ENCODE measurements at regions not wholly inside any gene's neighbourhood (a gene's known extent, or its start where the extent isn't known, plus 50 kb on each side); places are given as distances from the start of the nearest gene placed in this dataset.

GRCh38 chr20:52744441-52744840 is 227.7 kb upstream of the TSHZ2 start:
- no peak overlapping the region for H3K27ac ChIP-seq
- no peaks in the 10 kb centered on the region for H3K36me3 ChIP-seq
- intact Hi-C loops (cut with DNase I; ENCODE audit: low total_unique reads), result no loop called here
- no peaks in the 10 kb centered on the region for H3K27me3 ChIP-seq (replicated peaks in 1 of 7)
- no peak overlapping the region for H3K4me3 ChIP-seq
- 69 to 85% (median 74%) methylated on average over 3 of the region's 3 CpGs for WGBS, 5 donors
- H3K4me1 ChIP-seq, result no peaks in the 10 kb centered on the region
- no peak for TF ChIP-seq CTCF (IDR thresholded peaks at IDR 0.05 in 8 of 11, conservative IDR thresholded peaks at IDR 0.05 in 3 of 11)
- TF ChIP-seq POLR2A (IDR thresholded peaks at IDR 0.05), result no peak
- TF ChIP-seq POLR2AphosphoS5 (IDR thresholded peaks at IDR 0.05), result no peak
- H3K9me3 ChIP-seq, result no peaks in the 10 kb centered on the region
- DNase-seq, result no peak

- TF ChIP-seq POLR2AphosphoS5 (IDR thresholded peaks at IDR 0.05), result no peak
- no peak for TF ChIP-seq CTCF (IDR thresholded peaks at IDR 0.05 in 8 of 11, conservative IDR thresholded peaks at IDR 0.05 in 3 of 11)
- no peak for TF ChIP-seq POLR2A (IDR thresholded peaks at IDR 0.05)
- Histone ChIP-seq H3K9me3 (no peaks in the 10 kb centered on the region), H3K4me3 (no peak overlapping the region), H3K27me3 (replicated peaks in 1 of 7) (no peaks in the 10 kb centered on the region), H3K36me3 (no peaks in the 10 kb centered on the region), H3K27ac (no peak overlapping the region), H3K4me1 (no peaks in the 10 kb centered on the region)
- WGBS, 5 donors, result 88 to 95% (median 90%) methylated on average over 6 of the region's 6 CpGs
- intact Hi-C loops (cut with DNase I; ENCODE audit: low total_unique reads), result no loop called here
- no peak for DNase-seq
Measured at GRCh38 chr20:52738081-52738480, 234.1 kb upstream of the TSHZ2 start.

GRCh38 chr20:52736507-52736906 is 235.7 kb upstream of the TSHZ2 start:
- Histone ChIP-seq H3K27ac (no peak overlapping the region), H3K9me3 (no peaks in the 10 kb centered on the region), H3K4me3 (no peak overlapping the region), H3K36me3 (no peaks in the 10 kb centered on the region), H3K27me3 (replicated peaks in 1 of 7) (no peaks in the 10 kb centered on the region), H3K4me1 (no peaks in the 10 kb centered on the region)
- 70 to 92% (median 85%) methylated on average over 2 of the region's 2 CpGs for WGBS, 5 donors
- TF ChIP-seq POLR2AphosphoS5 (IDR thresholded peaks at IDR 0.05) (no peak), CTCF (IDR thresholded peaks at IDR 0.05 in 8 of 11, conservative IDR thresholded peaks at IDR 0.05 in 3 of 11) (no peak), POLR2A (IDR thresholded peaks at IDR 0.05) (no peak)
- DNase-seq, result no peak
- intact Hi-C loops (cut with DNase I; ENCODE audit: low total_unique reads), result no loop called here

- H3K9me3 ChIP-seq, result peaks cover 0 to 33% (median 4%) of the 10 kb centered on the region in 8 donors
- no peak for DNase-seq
- TF ChIP-seq POLR2AphosphoS5 (IDR thresholded peaks at IDR 0.05), result no peak
- no peak for TF ChIP-seq CTCF (IDR thresholded peaks at IDR 0.05 in 8 of 11, conservative IDR thresholded peaks at IDR 0.05 in 3 of 11)
- intact Hi-C loops (cut with DNase I; ENCODE audit: low total_unique reads), result no loop called here
- H3K27me3 ChIP-seq (replicated peaks in 1 of 7), result no peaks in the 10 kb centered on the region
- H3K4me1 ChIP-seq, result no peaks in the 10 kb centered on the region
- no peaks in the 10 kb centered on the region for H3K36me3 ChIP-seq
- H3K27ac ChIP-seq, result no peak overlapping the region
- no peak overlapping the region for H3K4me3 ChIP-seq
- WGBS, 5 donors, result 37 to 58% (median 48%) methylated on average over 3 of the region's 3 CpGs
Measured at GRCh38 chr20:52731093-52731492, 241.1 kb upstream of the TSHZ2 start.

Measured in spleen (tissue), 11 donors.